HG02938 (cell line): ENCODE measurements at regions not wholly inside any gene's neighbourhood (a gene's known extent, or its start where the extent isn't known, plus 50 kb on each side); places are given as distances from the start of the nearest gene placed in this dataset.
"Not testable (repeated sequence)": the region's sequence is repeated elsewhere in the genome, so short reads cannot be mapped to it uniquely, and the experiment has no call there.

Experiments
- ATAC-seq: cut with Tn5 transposase; IDR thresholded peaks from one replicate; pipeline ENCODE4 v1.9.1; 2021; ENCODE audit warnings: mild to moderate bottlenecking, moderate library complexity; ENCODE audit not compliant: unreplicated experiment

DNA sequence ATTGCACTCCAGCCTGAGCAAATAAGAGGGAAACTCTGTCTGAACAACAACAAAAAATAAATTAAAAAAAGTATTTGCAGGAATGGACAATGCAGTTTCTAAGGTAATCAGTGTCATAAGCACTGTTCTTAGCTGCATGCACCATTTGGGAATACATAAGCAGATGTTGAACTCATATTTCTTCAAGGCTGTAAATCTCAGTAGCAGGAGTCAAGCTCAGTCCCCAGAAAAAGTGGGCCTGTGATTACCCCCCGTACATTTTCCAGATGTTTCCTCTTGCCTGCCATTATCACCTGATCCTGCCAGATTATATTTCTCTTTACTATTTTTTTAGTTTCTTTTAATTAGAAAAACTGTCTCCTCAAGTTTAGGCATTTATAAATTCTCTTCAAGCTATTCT is 667.6 kb upstream of the ANKRD30A start:
- no peak for ATAC-seq

- ATAC-seq, result no peak
These were observed 669.8 kb upstream of the ANKRD30A start for GRCh38 chr10:36455526-36456133.

DNA sequence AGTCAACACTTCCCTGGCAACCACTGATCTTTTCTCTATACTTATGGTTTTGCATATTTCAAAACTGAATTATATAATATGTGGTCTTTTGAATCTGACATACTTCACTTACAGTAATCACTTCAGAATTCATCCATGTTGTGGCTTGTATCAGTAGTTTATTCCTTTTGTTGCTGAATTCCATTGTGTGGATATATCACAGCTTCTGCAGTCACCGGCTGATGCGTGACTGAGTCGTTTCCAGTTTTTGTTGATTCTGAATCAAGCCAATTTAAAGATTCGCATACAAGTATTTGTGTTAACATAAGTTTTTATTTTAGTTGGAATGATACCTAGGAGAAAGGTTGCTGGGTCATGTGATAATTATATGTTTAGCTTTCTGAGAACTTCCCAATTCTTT is 672.5 kb upstream of the ANKRD30A start:
- no peak for ATAC-seq

- no peak for ATAC-seq
These were observed 673.9 kb upstream of the ANKRD30A start for GRCh38 chr10:36451391-36451970.

DNA sequence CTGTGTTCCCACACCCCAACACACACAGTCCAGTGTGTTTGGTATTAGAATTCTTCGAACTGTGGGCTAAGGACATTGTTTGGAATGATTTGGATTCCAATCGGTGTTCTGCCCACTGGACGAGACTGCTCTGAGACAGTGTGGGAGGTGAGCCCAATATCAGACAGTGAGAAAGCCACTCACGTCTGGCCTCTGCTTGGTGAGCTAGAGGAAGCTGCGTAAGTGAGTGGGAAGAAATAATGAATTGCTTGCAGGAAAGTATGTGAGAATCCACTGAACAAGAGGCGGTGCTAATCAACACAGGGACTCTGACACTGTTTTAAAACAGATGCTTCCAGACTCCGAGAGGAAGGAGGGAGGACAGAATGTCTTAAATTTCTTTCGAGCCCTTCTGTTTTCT is 675.0 kb upstream of the ANKRD30A start:
- ATAC-seq, result no peak

- ATAC-seq, result no peak
These were observed 676.4 kb upstream of the ANKRD30A start for GRCh38 chr10:36448760-36449691.

GRCh38 chr10:36446881-36447280 is 678.5 kb upstream of the ANKRD30A start:
- no peak for ATAC-seq

- ATAC-seq, result no peak
These were observed 682.2 kb upstream of the ANKRD30A start for GRCh38 chr10:36443233-36443632.

GRCh38 chr10:36441557-36441956 is 683.8 kb upstream of the ANKRD30A start:
- ATAC-seq, result no peak

- ATAC-seq, result no peak
These were observed 684.9 kb upstream of the ANKRD30A start for GRCh38 chr10:36440539-36440938.

DNA sequence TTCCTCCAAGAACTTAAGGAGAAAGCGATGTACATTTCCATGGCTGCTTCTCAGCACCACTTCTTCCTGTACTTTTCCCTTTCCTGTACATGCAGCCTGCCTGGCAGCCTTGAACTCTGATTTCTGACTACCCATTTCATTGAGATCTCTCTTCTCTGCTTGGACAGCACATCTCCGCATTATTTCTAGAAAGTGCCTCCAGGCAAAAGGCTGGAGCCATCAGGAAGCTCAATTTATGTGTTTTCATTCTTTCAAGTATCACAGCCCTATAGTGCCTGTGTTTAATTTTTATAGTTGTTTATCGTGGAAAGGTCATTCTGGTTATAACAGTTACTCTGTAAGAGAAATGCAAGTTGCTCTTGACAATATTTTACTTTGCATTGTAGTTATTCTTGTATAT is 688.0 kb upstream of the ANKRD30A start:
- ATAC-seq, result no peak

DNA sequence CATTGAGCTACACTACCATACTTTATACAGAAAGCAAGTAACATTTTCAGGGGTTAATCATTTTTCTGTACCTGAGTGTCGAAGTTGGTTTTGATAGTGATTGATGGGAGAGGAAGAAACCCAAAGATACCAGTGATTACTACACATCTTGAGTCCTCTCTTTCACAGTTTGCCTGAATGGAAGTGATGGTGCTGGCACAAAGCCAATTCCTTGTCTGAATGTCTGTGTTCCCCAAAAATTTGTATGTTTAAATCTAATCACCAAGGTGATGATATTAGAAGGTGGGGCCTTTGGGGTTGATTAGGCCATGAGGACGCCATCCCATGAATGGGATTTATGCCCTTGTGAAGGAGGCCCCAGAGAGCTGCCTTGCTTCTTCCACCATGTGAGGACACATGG is 696.9 kb upstream of the ANKRD30A start:
- no peak for ATAC-seq

GRCh38 chr10:36425131-36425797 is 700.1 kb upstream of the ANKRD30A start:
- ATAC-seq, result no peak

GRCh38 chr10:36424502-36424901 is 700.9 kb upstream of the ANKRD30A start:
- no peak for ATAC-seq

- ATAC-seq, result no peak
These were observed 701.6 kb upstream of the ANKRD30A start for GRCh38 chr10:36423821-36424248.

- no peak for ATAC-seq
These were observed 703.4 kb upstream of the ANKRD30A start for GRCh38 chr10:36421992-36422391.

GRCh38 chr10:36416513-36416912 is 708.9 kb upstream of the ANKRD30A start:
- ATAC-seq, result no peak

DNA sequence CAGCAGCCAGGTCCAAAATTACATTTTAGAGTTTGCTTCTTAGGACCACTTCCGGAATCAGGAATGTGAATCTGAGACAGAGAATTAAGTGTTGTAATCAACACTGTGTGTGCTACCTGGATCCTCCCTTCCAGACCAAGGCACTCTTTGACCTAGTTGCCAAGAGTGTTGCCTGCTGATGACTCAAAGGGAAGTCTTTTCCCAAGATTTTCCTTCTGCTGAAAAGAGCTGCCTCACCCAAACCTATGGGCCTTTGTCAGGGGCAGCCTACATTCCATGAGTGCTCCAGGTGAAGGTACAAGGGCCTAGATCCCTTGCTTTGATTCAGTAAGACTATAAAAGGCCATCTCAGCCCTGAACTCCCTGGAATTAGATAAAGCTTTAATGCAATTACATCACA is 712.5 kb upstream of the ANKRD30A start:
- no peak for ATAC-seq

DNA sequence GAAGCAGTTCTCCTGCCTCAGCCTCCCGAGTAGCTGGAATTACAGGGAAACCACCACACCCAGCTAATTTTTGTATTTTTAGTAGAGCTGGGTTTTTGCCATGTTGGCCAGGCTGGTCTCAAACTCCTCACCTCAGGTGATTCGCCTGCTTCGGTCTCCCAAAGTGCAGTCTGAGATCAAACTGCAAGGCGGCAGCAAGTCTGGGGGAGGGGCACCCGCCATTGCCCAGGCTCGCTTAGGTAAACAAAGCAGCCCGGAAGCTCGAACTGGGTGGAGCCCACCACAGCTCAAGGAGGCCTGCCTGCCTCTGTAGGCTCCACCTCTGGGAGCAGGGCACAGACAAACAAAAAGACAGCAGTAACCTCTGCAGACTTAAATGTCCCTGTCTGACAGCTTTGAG is 725.2 kb upstream of the ANKRD30A start:
- not testable (repeated sequence) for ATAC-seq

DNA sequence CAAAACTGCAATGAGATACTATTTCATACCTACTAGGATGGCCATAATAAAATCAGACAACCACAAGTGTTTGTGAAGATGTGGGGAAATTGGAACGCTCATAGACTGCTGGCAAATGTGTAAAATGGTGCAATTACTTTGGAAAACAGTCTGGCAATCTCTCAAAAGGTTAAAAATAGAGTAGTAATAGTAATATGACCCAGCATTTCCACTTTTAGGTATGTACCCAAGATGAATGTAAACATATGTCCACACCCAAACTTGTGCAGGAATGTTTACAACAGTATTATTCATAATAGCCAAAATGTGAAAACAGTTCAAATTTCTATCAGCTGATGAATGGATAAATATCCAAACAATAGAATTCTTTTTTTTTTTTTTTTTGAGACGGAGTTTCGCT is 731.6 kb upstream of the ANKRD30A start:
- ATAC-seq, result no peak

GRCh38 chr10:36391405-36391804 is 734.0 kb upstream of the ANKRD30A start:
- no peak for ATAC-seq
